HEK293 (cell line): ENCODE measurements at regions not wholly inside any gene's neighbourhood (a gene's known extent, or its start where the extent isn't known, plus 50 kb on each side); places are given as distances from the start of the nearest gene placed in this dataset.

ENCODE experiments used
- CTCF ChIA-PET: fragments of 350-600 bp; formaldehyde crosslinking; extraction: SDS; loops from one replicate; lab custom pipeline; 2021; ENCODE audit warnings: antibody characterized with exemption; lab: Yijun Ruan, JAX
- POLR2A ChIA-PET: fragments of 300-600 bp; formaldehyde crosslinking; extraction: SDS; loops from one replicate; lab custom pipeline; 2020; ENCODE audit warnings: antibody characterized with exemption, inconsistent platforms; lab: Yijun Ruan, JAX
- H3K27ac ChIP-seq: fragments of 200-500 bp; sonication (Bioruptor generic); 2 replicates; pipeline ENCODE4 v1.5.1; 2014; ENCODE audit warnings: low read depth, low read length, control low read depth, inconsistent platforms; ENCODE audit errors: extremely low read depth
- H3K36me3 ChIP-seq, 2 experiments: fragments of 200-500 bp in 1 of 2; sonication (Bioruptor generic) in 1 of 2; 1 replicate in 1 of 2; 2 replicates in 1 of 2; pipeline ENCODE4 v1.5.1; 2014 to 2017; ENCODE audit warnings: inconsistent platforms in 2 of 2, low read length in 2 of 2; ENCODE audit not compliant: control insufficient read depth in 2 of 2, insufficient read depth in 1 of 2
- H3K4me1 ChIP-seq: fragments of 200-500 bp; sonication (Bioruptor generic); 2 replicates; pipeline ENCODE4 v1.5.1; 2014; ENCODE audit warnings: mild to moderate bottlenecking, low read length, inconsistent platforms; ENCODE audit not compliant: control insufficient read depth, insufficient read depth
- H3K4me3 ChIP-seq: 2 replicates; pipeline ENCODE4 v1.5.1; 2011; ENCODE audit warnings: low read depth, mild to moderate bottlenecking, control low read depth, low read length, moderate library complexity
- H3K9me3 ChIP-seq: fragments of 200-500 bp; sonication (Bioruptor generic); 2 replicates; pipeline ENCODE4 v1.5.1; 2014; ENCODE audit warnings: low read depth, low read length, inconsistent platforms; ENCODE audit not compliant: control insufficient read depth, insufficient read depth
- HOXD13 ChIP-seq: sonication (generic); formaldehyde crosslinking; IDR thresholded peaks from 2 replicates; pipeline ENCODE4 v1.8.0; 2022; ENCODE audit warnings: missing genetic modification reagents, borderline replicate concordance
- KLF16 ChIP-seq: fragments of 450-650 bp; formaldehyde crosslinking; IDR thresholded peaks from 2 replicates; pipeline ENCODE4 v1.5.1; 2017; ENCODE audit warnings: missing biosample characterization, missing genetic modification characterization
- YY2 ChIP-seq: fragments of 450-650 bp; formaldehyde crosslinking; IDR thresholded peaks from 2 replicates; pipeline ENCODE4 v1.5.1; 2016; ENCODE audit warnings: missing biosample characterization, missing genetic modification characterization
- ZBTB10 ChIP-seq: fragments of 450-650 bp; formaldehyde crosslinking; IDR thresholded peaks from 2 replicates; pipeline ENCODE4 v1.5.1; 2016; ENCODE audit warnings: missing biosample characterization, missing genetic modification characterization
- ZBTB17 ChIP-seq: fragments of 450-650 bp; formaldehyde crosslinking; IDR thresholded peaks from 2 replicates; pipeline ENCODE4 v1.5.1; 2016; ENCODE audit warnings: missing biosample characterization, missing genetic modification characterization
- ZBTB6 ChIP-seq: fragments of 450-650 bp; formaldehyde crosslinking; IDR thresholded peaks from 2 replicates; pipeline ENCODE4 v1.5.1; 2017; ENCODE audit warnings: missing biosample characterization, missing genetic modification characterization
- ZEB2 ChIP-seq: fragments of 450-650 bp; formaldehyde crosslinking; IDR thresholded peaks from 2 replicates; pipeline ENCODE4 v1.5.1; 2016; ENCODE audit warnings: missing biosample characterization, missing genetic modification characterization
- ZFP37 ChIP-seq: fragments of 450-650 bp; formaldehyde crosslinking; IDR thresholded peaks from 2 replicates; pipeline ENCODE4 v1.5.1; 2016; ENCODE audit warnings: missing biosample characterization, missing genetic modification characterization
- ZNF10 ChIP-seq: fragments of 450-650 bp; formaldehyde crosslinking; IDR thresholded peaks from 2 replicates; pipeline ENCODE4 v1.5.1; 2017; ENCODE audit warnings: missing biosample characterization, missing genetic modification characterization
- ZNF140 ChIP-seq: fragments of 450-650 bp; formaldehyde crosslinking; IDR thresholded peaks from 2 replicates; pipeline ENCODE4 v1.5.1; 2016; ENCODE audit warnings: missing biosample characterization, missing genetic modification characterization
- ZNF18 ChIP-seq: fragments of 450-650 bp; formaldehyde crosslinking; IDR thresholded peaks from 2 replicates; pipeline ENCODE4 v1.5.1; 2016; ENCODE audit warnings: missing biosample characterization, missing genetic modification characterization
- ZNF2 ChIP-seq: fragments of 450-650 bp; formaldehyde crosslinking; IDR thresholded peaks from 2 replicates; pipeline ENCODE4 v1.5.1; 2016; ENCODE audit warnings: missing biosample characterization, missing genetic modification characterization
- ZNF335 ChIP-seq: fragments of 450-650 bp; formaldehyde crosslinking; conservative IDR thresholded peaks from 2 replicates; pipeline ENCODE4 v1.5.1; 2016; ENCODE audit warnings: missing biosample characterization, missing genetic modification characterization
- ZNF362 ChIP-seq: fragments of 450-650 bp; formaldehyde crosslinking; IDR thresholded peaks from 2 replicates; pipeline ENCODE4 v1.5.1; 2016; ENCODE audit warnings: missing biosample characterization, missing genetic modification characterization
- ZNF366 ChIP-seq: fragments of 450-650 bp; formaldehyde crosslinking; conservative IDR thresholded peaks from 2 replicates; pipeline ENCODE4 v1.5.1; 2016; ENCODE audit warnings: missing biosample characterization, missing genetic modification characterization
- ZNF529 ChIP-seq: fragments of 450-650 bp; formaldehyde crosslinking; IDR thresholded peaks from 2 replicates; pipeline ENCODE4 v1.5.1; 2017; ENCODE audit warnings: missing genetic modification characterization, missing biosample characterization; ENCODE audit not compliant: insufficient replicate concordance
- ZNF621 ChIP-seq: fragments of 450-650 bp; formaldehyde crosslinking; IDR thresholded peaks from 2 replicates; pipeline ENCODE4 v1.5.1; 2017; ENCODE audit warnings: missing biosample characterization, missing genetic modification characterization
- ZNF654 ChIP-seq: fragments of 450-650 bp; formaldehyde crosslinking; IDR thresholded peaks from 2 replicates; pipeline ENCODE4 v1.5.1; 2016; ENCODE audit warnings: low read depth, missing biosample characterization, missing genetic modification characterization
- ZNF677 ChIP-seq: fragments of 450-650 bp; IDR thresholded peaks from 2 replicates; pipeline ENCODE4 v1.5.0; 2018; ENCODE audit warnings: missing biosample characterization, mild to moderate bottlenecking, missing genetic modification characterization, moderate library complexity
- ZSCAN23 ChIP-seq: fragments of 450-650 bp; formaldehyde crosslinking; IDR thresholded peaks from 2 replicates; pipeline ENCODE4 v1.5.1; 2016; ENCODE audit warnings: missing biosample characterization, missing genetic modification characterization
- ZSCAN4 ChIP-seq: fragments of 450-650 bp; formaldehyde crosslinking; IDR thresholded peaks from 2 replicates; pipeline ENCODE4 v1.5.1; 2017; ENCODE audit warnings: missing biosample characterization, missing genetic modification characterization
- TF ChIP-seq, protein P1 (sequence below): fragments of 450-650 bp; formaldehyde crosslinking; IDR thresholded peaks from 2 replicates; pipeline ENCODE4 v1.5.1; 2016; ENCODE audit warnings: missing biosample characterization, missing genetic modification characterization
- TF ChIP-seq, protein P2 (sequence below): fragments of 450-650 bp; formaldehyde crosslinking; IDR thresholded peaks from 2 replicates; pipeline ENCODE4 v1.5.1; 2016; ENCODE audit warnings: missing biosample characterization, missing genetic modification characterization, low read depth

- TF ChIP-seq ZBTB10 (no peak), ZFP37 (no peak), ZSCAN4 (tag by site-specific recombination) (no peak), ZNF366 (tag by site-specific recombination) (no peak), ZNF18 (no peak), ZBTB6 (tag by site-specific recombination) (no peak), KLF16 (tag by site-specific recombination) (no peak), YY2 (tag by site-specific recombination) (no peak), ZSCAN23 (no peak)
These were observed 68.7 kb upstream of the FGF3 start (continued) for GRCh38 chr11:69887841-69888427.

GRCh38 chr11:69888483-69889181 lies 69.4 kb upstream of the FGF3 start:
- CTCF ChIA-PET, result interaction anchor here (0.5 to 3.9 kb wide), 22 partner anchors 13 to 902 kb away, joined by 3 to 20 read pairs (median 4); no protein-coding TSS in a partner anchor
- Histone ChIP-seq H3K27ac (no peak overlapping the region), H3K4me1 (no peaks in the 10 kb centered on the region), H3K4me3 (no peak overlapping the region), H3K36me3 (no peaks in the 10 kb centered on the region)
- POLR2A ChIA-PET, result no interaction called here
- 0 out of 2 replicates have a peak, but pooled peaks have one; percentile 22 for TF ChIP-seq ZNF2 (tag by site-specific recombination)
- no peak for TF ChIP-seq ZNF529
- peak; percentile 50; the same call in 1 of the 2 replicates for TF ChIP-seq ZEB2
- TF ChIP-seq ZNF654 (tag by site-specific recombination), result peak; percentile 65
- TF ChIP-seq ZNF140 (tag by site-specific recombination), result no peak
- TF ChIP-seq, protein P1, sequence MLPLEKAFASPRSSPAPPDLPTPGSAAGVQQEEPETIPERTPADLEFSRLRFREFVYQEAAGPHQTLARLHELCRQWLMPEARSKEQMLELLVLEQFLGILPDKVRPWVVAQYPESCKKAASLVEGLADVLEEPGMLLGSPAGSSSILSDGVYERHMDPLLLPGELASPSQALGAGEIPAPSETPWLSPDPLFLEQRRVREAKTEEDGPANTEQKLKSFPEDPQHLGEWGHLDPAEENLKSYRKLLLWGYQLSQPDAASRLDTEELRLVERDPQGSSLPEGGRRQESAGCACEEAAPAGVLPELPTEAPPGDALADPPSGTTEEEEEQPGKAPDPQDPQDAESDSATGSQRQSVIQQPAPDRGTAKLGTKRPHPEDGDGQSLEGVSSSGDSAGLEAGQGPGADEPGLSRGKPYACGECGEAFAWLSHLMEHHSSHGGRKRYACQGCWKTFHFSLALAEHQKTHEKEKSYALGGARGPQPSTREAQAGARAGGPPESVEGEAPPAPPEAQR (tag by site-specific recombination), result no peak
- TF ChIP-seq, protein P2, sequence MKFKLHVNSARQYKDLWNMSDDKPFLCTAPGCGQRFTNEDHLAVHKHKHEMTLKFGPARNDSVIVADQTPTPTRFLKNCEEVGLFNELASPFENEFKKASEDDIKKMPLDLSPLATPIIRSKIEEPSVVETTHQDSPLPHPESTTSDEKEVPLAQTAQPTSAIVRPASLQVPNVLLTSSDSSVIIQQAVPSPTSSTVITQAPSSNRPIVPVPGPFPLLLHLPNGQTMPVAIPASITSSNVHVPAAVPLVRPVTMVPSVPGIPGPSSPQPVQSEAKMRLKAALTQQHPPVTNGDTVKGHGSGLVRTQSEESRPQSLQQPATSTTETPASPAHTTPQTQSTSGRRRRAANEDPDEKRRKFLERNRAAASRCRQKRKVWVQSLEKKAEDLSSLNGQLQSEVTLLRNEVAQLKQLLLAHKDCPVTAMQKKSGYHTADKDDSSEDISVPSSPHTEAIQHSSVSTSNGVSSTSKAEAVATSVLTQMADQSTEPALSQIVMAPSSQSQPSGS (tag by site-specific recombination), result no peak
- TF ChIP-seq HOXD13, result no peak
- no peak for TF ChIP-seq ZNF362 (tag by site-specific recombination)
- TF ChIP-seq ZBTB17, result peak; percentile 62
- TF ChIP-seq ZNF677, result no peak
- peak; percentile 72 for TF ChIP-seq ZNF335 (tag by site-specific recombination)
- TF ChIP-seq ZNF10 (tag by site-specific recombination), result no peak
- TF ChIP-seq ZNF621 (tag by site-specific recombination), result no peak
- TF ChIP-seq, all 188 proteins: peak for 5
- H3K9me3 ChIP-seq, result no peaks in the 10 kb centered on the region
